ENCODE measurements at regions not wholly inside any gene's neighbourhood (a gene's known extent, or its start where the extent isn't known, plus 50 kb on each side); places are given as distances from the start of the nearest gene placed in this dataset.

DNA sequence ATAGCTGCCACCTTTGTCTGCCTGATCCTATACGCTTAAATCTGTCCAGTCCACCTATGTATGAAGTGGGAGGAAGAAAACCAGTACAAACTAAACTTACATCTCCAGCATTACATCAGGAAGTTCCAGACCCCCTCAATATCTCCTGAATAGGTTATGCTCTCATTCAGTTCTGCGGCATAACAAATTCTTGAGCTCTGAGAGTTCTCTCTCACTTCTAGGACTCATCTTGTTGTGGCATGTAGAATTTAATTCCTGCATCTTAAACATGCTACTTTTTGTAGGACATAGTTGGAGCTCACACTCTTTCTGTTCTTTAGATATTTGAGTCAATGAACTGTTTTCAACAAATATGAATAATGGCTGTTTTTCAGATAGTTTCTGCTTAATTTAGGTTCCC lies 662.5 kb downstream of the CDH11 start:
- no peak overlapping the region for H3K4me3 Mint-ChIP-seq (ENCODE audit: unreplicated experiment)
- no peak for DNase-seq
- 0 out of 2 replicates have a peak, but pooled peaks cover under 1% of the 10 kb centered on the region for H3K4me1 ChIP-seq
- ChIA-PET POLR2A (no interaction called here), CTCF (no interaction called here)
- no TSS peak for BruUV-seq (replicated peaks)
- H3K9me3 ChIP-seq, result no peaks in the 10 kb centered on the region; the same call in 1 of the 2 replicates
- no peaks in the 10 kb centered on the region for H3K27me3 Mint-ChIP-seq (ENCODE audit: insufficient read depth, unreplicated experiment)
- intact Hi-C loops (cut with micrococcal nuclease; ENCODE audit: unreplicated experiment), result no loop called here
- TF ChIP-seq, protein P1, sequence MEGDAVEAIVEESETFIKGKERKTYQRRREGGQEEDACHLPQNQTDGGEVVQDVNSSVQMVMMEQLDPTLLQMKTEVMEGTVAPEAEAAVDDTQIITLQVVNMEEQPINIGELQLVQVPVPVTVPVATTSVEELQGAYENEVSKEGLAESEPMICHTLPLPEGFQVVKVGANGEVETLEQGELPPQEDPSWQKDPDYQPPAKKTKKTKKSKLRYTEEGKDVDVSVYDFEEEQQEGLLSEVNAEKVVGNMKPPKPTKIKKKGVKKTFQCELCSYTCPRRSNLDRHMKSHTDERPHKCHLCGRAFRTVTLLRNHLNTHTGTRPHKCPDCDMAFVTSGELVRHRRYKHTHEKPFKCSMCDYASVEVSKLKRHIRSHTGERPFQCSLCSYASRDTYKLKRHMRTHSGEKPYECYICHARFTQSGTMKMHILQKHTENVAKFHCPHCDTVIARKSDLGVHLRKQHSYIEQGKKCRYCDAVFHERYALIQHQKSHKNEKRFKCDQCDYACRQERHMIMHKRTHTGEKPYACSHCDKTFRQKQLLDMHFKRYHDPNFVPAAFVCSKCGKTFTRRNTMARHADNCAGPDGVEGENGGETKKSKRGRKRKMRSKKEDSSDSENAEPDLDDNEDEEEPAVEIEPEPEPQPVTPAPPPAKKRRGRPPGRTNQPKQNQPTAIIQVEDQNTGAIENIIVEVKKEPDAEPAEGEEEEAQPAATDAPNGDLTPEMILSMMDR (IDR thresholded peaks at IDR 0.05; ENCODE audit: insufficient read depth in 1 of 2, low read depth in 1 of 2, low read length in 1 of 2, severe bottlenecking in 1 of 2, unreplicated experiment in 1 of 2), result no peak
- no peaks in the 10 kb centered on the region for H3K36me3 ChIP-seq (ENCODE audit: control insufficient read depth, insufficient read depth, low read length)
- no peaks in the 10 kb centered on the region for H3K4me1 Mint-ChIP-seq (ENCODE audit: low read depth, unreplicated experiment)
- no peak overlapping the region for H3K27ac Mint-ChIP-seq (ENCODE audit: unreplicated experiment)
- no peak overlapping the region for H3K4me3 ChIP-seq (ENCODE audit: low read depth, low read length)
- peaks cover 11% of the 10 kb centered on the region for H3K9me3 Mint-ChIP-seq (ENCODE audit: unreplicated experiment)
- no peaks in the 10 kb centered on the region for H3K36me3 Mint-ChIP-seq (ENCODE audit: insufficient read depth, unreplicated experiment)
- no peaks in the 10 kb centered on the region for H3K27me3 ChIP-seq (replicated peaks; ENCODE audit: control insufficient read depth, insufficient read depth, low read length)

DNA sequence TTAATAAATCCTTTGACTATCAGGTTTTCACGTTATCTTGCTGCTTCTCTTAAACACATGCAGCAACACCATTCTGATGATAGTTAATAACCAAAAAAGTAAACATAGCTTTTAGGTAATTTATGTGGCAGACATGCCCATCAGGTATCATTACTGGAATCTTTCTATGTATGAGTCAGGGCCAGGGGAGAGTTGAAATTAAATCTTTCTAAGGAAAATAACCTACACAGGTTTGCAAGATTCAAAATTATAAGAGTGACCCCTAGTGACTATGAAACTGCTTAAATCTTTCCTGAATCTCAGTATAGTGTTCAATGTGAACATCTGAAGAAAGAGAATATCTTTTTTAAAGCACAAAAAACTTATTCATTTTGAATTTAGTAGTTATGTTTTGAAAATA lies 666.6 kb downstream of the CDH11 start:
- Mint-ChIP-seq H3K27me3 (ENCODE audit: insufficient read depth, unreplicated experiment) (no peaks in the 10 kb centered on the region), H3K27ac (ENCODE audit: unreplicated experiment) (no peak overlapping the region), H3K36me3 (ENCODE audit: insufficient read depth, unreplicated experiment) (no peaks in the 10 kb centered on the region), H3K4me3 (ENCODE audit: unreplicated experiment) (no peak overlapping the region), H3K9me3 (ENCODE audit: unreplicated experiment) (no peaks in the 10 kb centered on the region), H3K4me1 (ENCODE audit: low read depth, unreplicated experiment) (no peaks in the 10 kb centered on the region)
- no peaks in the 10 kb centered on the region for H3K9me3 ChIP-seq
- no peaks in the 10 kb centered on the region for H3K27me3 ChIP-seq (replicated peaks; ENCODE audit: control insufficient read depth, insufficient read depth, low read length)
- ChIA-PET CTCF (no interaction called here), POLR2A (no interaction called here)
- intact Hi-C loops (cut with micrococcal nuclease; ENCODE audit: unreplicated experiment), result no loop called here
- no TSS peak for BruUV-seq (replicated peaks)
- H3K4me3 ChIP-seq (ENCODE audit: low read depth, low read length), result no peak overlapping the region
- DNase-seq, result no peak
- 0 out of 2 replicates have a peak, but pooled peaks cover 3% of the 10 kb centered on the region for H3K4me1 ChIP-seq
- TF ChIP-seq, protein P1 (IDR thresholded peaks at IDR 0.05; ENCODE audit: insufficient read depth in 1 of 2, low read depth in 1 of 2, low read length in 1 of 2, severe bottlenecking in 1 of 2, unreplicated experiment in 1 of 2), result no peak
- no peaks in the 10 kb centered on the region for H3K36me3 ChIP-seq (ENCODE audit: control insufficient read depth, insufficient read depth, low read length)

DNA sequence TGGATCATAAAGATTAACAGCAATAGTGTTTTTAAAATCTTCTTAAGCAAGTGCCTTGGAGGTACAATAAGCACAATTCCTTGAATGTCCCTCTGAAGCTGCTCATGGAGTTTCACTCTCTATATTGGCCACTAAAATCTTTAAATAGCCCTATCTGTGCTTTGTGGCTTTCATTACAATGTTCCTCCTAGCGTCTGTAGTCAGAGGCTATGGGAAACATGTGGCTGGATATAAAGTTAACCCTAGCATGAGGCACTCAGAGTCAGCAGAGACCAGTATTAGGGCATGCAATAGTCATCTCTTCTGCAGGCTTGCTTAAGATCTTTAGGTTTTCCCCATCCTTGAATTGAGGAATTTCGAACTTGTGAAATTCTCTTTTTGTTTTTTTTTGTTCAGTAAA lies 668.2 kb downstream of the CDH11 start:
- Mint-ChIP-seq H3K27ac (ENCODE audit: unreplicated experiment) (no peak overlapping the region), H3K36me3 (ENCODE audit: insufficient read depth, unreplicated experiment) (no peaks in the 10 kb centered on the region), H3K9me3 (ENCODE audit: unreplicated experiment) (no peaks in the 10 kb centered on the region), H3K4me3 (ENCODE audit: unreplicated experiment) (no peak overlapping the region), H3K27me3 (ENCODE audit: insufficient read depth, unreplicated experiment) (no peaks in the 10 kb centered on the region), H3K4me1 (ENCODE audit: low read depth, unreplicated experiment) (no peaks in the 10 kb centered on the region)
- TF ChIP-seq, protein P1 (IDR thresholded peaks at IDR 0.05; ENCODE audit: insufficient read depth in 1 of 2, low read depth in 1 of 2, low read length in 1 of 2, severe bottlenecking in 1 of 2, unreplicated experiment in 1 of 2), result no peak
- BruUV-seq (replicated peaks), result no TSS peak
- H3K4me1 ChIP-seq, result 0 out of 2 replicates have a peak, but pooled peaks cover 3% of the 10 kb centered on the region
- CTCF ChIA-PET, result no interaction called here
- intact Hi-C loops (cut with micrococcal nuclease; ENCODE audit: unreplicated experiment), result no loop called here
- DNase-seq, result no peak
- no peaks in the 10 kb centered on the region for H3K36me3 ChIP-seq (ENCODE audit: control insufficient read depth, insufficient read depth, low read length)
- no peak overlapping the region for H3K4me3 ChIP-seq (ENCODE audit: low read depth, low read length)
- no peaks in the 10 kb centered on the region for H3K9me3 ChIP-seq
- POLR2A ChIA-PET, result no interaction called here
- no peaks in the 10 kb centered on the region for H3K27me3 ChIP-seq (replicated peaks; ENCODE audit: control insufficient read depth, insufficient read depth, low read length)
